ENCODE measurements at regions not wholly inside any gene's neighbourhood (a gene's known extent, or its start where the extent isn't known, plus 50 kb on each side); places are given as distances from the start of the nearest gene placed in this dataset.

- H3K4me1 Mint-ChIP-seq (ENCODE audit: low read depth in 2 of 2) = no peaks in the 10 kb centered on the region
- H3K27ac Mint-ChIP-seq = no peak overlapping the region
- H3K9me3 Mint-ChIP-seq = no peaks in the 10 kb centered on the region
- ATAC-seq (no peak), DNase-seq (ENCODE audit: low spot score) (no peak)
- H3K4me3 Mint-ChIP-seq = no peak overlapping the region
- no peaks in the 10 kb centered on the region for H3K36me3 Mint-ChIP-seq
- peaks cover 5 to 11% of the 10 kb centered on the region in 2 donors for H3K27me3 Mint-ChIP-seq
These were observed 148.8 kb downstream of the INO80D start for GRCh38 chr2:205937211-205937610.

DNA sequence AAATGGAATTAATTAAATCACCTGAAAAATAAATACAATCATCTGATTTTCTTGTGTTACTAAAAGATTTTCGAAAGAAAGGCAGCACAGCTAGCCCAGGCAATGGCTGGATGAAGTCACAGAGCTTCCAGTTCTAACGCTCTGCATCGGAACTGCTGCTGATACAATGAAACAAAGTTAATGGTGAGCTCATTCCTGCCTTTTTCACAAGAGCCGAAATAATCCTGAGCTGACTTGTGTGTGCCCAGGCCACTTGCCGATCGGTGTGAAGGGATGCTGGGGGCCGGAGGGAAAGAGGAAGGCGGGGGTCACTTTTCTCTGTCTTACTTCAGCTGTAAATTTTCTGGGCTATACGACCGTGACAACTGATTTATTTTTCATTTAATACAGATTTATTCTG, 149.5 kb downstream of the INO80D start:
- Mint-ChIP-seq H3K4me1 (ENCODE audit: low read depth in 2 of 2) (no peaks in the 10 kb centered on the region), H3K4me3 (no peak overlapping the region), H3K27me3 (peaks cover 5 to 11% of the 10 kb centered on the region in 2 donors), H3K27ac (no peak overlapping the region), H3K9me3 (no peaks in the 10 kb centered on the region), H3K36me3 (no peaks in the 10 kb centered on the region)
- no peak for DNase-seq (ENCODE audit: low spot score)
- ATAC-seq = no peak

GRCh38 chr2:205934443-205934842, 151.5 kb downstream of the INO80D start:
- H3K9me3 Mint-ChIP-seq = no peaks in the 10 kb centered on the region
- no peak overlapping the region for H3K27ac Mint-ChIP-seq
- DNase-seq (ENCODE audit: low spot score) (no peak), ATAC-seq (no peak)
- H3K27me3 Mint-ChIP-seq = peaks cover 16 to 25% of the 10 kb centered on the region in 2 donors
- no peaks in the 10 kb centered on the region for H3K4me1 Mint-ChIP-seq (ENCODE audit: low read depth in 2 of 2)
- H3K36me3 Mint-ChIP-seq = no peaks in the 10 kb centered on the region
- H3K4me3 Mint-ChIP-seq = no peak overlapping the region

DNA sequence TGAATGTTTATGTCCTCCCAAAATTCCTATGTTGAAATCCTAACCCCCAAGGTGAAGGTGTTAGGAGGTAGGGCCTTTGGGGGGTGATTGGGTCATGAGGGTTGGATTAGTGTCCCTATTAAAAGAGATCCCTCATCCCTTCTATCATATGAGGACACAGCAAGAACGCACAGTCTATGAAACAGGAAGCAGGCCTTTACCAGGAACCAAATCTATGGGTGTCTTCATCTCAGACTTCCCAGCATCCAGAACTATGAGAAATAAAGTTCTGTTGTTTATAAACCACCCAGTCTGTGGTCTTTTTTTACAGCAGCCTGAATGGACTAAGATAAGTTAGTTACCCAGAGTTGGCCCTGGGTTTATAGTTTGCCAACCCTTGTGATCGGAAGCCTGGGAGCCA, 153.1 kb downstream of the INO80D start:
- no peak for DNase-seq (ENCODE audit: low spot score)
- peaks cover 18 to 23% of the 10 kb centered on the region in 2 donors for H3K27me3 Mint-ChIP-seq
- H3K36me3 Mint-ChIP-seq = no peaks in the 10 kb centered on the region
- H3K9me3 Mint-ChIP-seq = no peaks in the 10 kb centered on the region
- no peak overlapping the region for H3K27ac Mint-ChIP-seq
- no peak for ATAC-seq
- no peak overlapping the region for H3K4me3 Mint-ChIP-seq
- no peaks in the 10 kb centered on the region for H3K4me1 Mint-ChIP-seq (ENCODE audit: low read depth in 2 of 2)

GRCh38 chr2:205931388-205931787, 154.6 kb downstream of the INO80D start:
- Mint-ChIP-seq H3K9me3 (no peaks in the 10 kb centered on the region), H3K27ac (no peak overlapping the region)

GRCh38 chr2:205930209-205930608, 155.8 kb downstream of the INO80D start:
- Mint-ChIP-seq H3K9me3 (no peaks in the 10 kb centered on the region), H3K4me3 (no peak overlapping the region), H3K4me1 (ENCODE audit: low read depth in 2 of 2) (peaks cover 4 to 8% of the 10 kb centered on the region in 2 donors), H3K36me3 (no peaks in the 10 kb centered on the region), H3K27me3 (peaks cover 35 to 46% of the 10 kb centered on the region in 2 donors), H3K27ac (no peak overlapping the region)
- ATAC-seq (no peak), DNase-seq (ENCODE audit: low spot score) (no peak)

More at GRCh38 chr2:205931388-205931787, 154.6 kb downstream of the INO80D start:
- Mint-ChIP-seq H3K4me3 (no peak overlapping the region), H3K27me3 (peaks cover 29 to 37% of the 10 kb centered on the region in 2 donors), H3K36me3 (no peaks in the 10 kb centered on the region), H3K4me1 (ENCODE audit: low read depth in 2 of 2) (peaks cover 0 to 2% of the 10 kb centered on the region in 2 donors)
- DNase-seq (ENCODE audit: low spot score) = no peak
- ATAC-seq = no peak

DNA sequence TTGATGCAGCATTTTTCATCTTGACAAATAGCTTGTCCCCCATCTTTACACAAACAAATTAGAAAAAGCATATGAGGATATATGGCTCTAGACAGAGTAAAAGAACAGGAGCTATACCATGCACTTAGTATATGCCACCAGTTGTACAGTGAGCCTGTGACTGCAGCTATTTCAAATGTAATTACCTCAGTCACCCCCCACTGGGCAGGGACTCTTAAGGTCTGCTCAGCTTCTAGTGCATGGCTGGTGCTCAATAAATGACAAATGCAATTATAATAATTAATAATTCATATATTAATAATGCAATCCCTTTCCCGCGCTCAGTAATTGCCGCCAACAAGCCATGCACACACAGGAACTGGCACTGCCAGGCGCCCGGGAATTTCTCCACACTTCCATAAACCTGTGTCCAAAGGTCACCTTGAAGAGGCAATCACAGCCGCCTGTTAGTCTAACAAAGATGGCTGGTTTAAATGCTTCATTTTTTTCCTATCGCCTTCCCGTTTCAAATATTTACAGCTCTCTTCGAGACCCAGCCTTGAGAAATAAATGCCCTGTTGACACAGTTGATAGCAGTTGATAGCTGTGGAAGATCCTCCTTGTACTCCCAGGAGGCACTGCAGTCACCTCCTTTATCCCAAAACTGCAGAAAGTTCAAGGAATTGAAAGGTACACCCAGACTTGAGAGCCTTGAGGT, 156.6 kb downstream of the INO80D start:
- no peak overlapping the region for H3K27ac Mint-ChIP-seq
- peaks cover 4 to 8% of the 10 kb centered on the region in 2 donors for H3K4me1 Mint-ChIP-seq (ENCODE audit: low read depth in 2 of 2)
- H3K4me3 Mint-ChIP-seq = no peak overlapping the region
- DNase-seq (ENCODE audit: low spot score) (no peak), ATAC-seq (no peak)
- peaks cover 40 to 54% of the 10 kb centered on the region in 2 donors for H3K27me3 Mint-ChIP-seq
- H3K9me3 Mint-ChIP-seq = no peaks in the 10 kb centered on the region
- H3K36me3 Mint-ChIP-seq = no peaks in the 10 kb centered on the region

GRCh38 chr2:205925373-205926337, 160.3 kb downstream of the INO80D start:
- H3K27ac Mint-ChIP-seq = no peak overlapping the region
- peak; percentile 82 for ATAC-seq
- no peaks in the 10 kb centered on the region for H3K36me3 Mint-ChIP-seq
- H3K9me3 Mint-ChIP-seq = no peaks in the 10 kb centered on the region
- peaks cover 4 to 8% of the 10 kb centered on the region in 2 donors for H3K4me1 Mint-ChIP-seq (ENCODE audit: low read depth in 2 of 2)
- peaks cover 42 to 61% of the 10 kb centered on the region in 2 donors for H3K27me3 Mint-ChIP-seq
- peak; percentile 74 for DNase-seq (ENCODE audit: low spot score)
- no peak overlapping the region for H3K4me3 Mint-ChIP-seq

DNA sequence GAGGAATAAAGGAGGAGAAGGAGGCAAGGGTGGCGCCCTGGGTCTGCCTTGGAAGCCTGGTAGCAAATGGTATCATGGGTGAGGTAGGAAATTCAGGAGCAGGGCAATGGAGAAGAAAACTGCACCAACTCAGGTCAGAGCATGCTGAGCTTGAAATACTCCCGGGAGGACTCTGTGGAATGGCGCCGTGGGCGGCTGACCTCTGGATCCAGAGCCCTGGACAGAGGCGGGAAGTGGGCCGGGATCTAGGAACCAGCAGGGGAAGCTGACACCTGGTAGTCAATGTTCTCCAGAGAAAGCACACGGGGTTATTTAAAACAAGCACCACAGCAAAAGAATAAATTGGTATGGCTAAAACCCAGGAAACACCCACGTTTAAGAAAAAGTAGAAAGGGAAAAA, 161.3 kb downstream of the INO80D start:
- Mint-ChIP-seq H3K27me3 (peaks cover 41 to 58% of the 10 kb centered on the region in 2 donors), H3K4me3 (no peak overlapping the region), H3K4me1 (ENCODE audit: low read depth in 2 of 2) (peaks cover 4 to 8% of the 10 kb centered on the region in 2 donors), H3K36me3 (no peaks in the 10 kb centered on the region), H3K9me3 (no peaks in the 10 kb centered on the region), H3K27ac (no peak overlapping the region)
- ATAC-seq (no peak), DNase-seq (ENCODE audit: low spot score) (no peak)

GRCh38 chr2:205915130-205915524, 170.8 kb downstream of the INO80D start:
- Mint-ChIP-seq H3K27ac (no peak overlapping the region), H3K36me3 (no peaks in the 10 kb centered on the region), H3K9me3 (no peaks in the 10 kb centered on the region), H3K27me3 (peaks cover 30 to 34% of the 10 kb centered on the region in 2 donors), H3K4me1 (ENCODE audit: low read depth in 2 of 2) (no peaks in the 10 kb centered on the region), H3K4me3 (no peak overlapping the region)
- ATAC-seq (no peak), DNase-seq (ENCODE audit: low spot score) (no peak)

DNA sequence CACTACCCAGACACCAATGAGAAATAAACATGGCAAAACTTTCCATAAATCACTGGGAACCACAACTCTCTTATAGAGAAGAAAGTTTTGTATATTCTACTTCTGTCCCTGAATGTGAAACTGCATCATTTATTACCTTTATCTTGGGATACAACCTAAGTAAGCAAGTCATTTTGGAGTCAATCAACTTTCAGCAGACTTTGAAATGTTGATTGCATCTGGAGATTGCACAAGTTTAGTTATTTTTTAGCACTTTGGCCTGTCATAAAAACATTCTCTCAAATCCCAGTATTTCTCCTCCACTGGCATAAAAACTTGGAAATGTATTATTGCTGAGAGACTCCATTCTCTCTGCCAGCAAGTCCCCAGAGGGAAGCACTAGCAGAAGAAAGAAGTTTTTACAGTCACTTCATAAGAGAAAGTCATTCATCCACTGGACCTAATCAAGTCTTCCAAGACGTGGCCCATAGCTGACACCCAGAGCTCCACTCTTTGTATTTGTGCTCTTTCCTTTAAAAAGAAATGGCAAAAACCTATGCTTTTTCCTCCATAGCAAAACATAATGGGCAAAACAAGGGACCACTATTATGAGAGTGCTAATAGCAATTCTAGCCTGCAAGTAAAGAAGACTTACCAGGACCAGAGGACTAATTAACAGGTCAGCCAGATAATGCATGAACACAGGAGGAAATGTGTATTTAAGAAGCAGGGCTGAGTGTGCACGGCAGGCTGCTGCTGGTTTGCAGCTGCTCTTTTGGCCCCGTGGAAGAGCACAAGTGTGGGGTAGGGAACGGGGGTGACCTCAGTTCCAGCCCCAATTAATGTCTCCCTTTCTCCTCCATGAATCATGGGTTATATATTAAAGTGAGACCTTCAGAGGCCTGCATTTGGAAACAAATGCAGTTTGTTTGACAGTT, 171.5 kb downstream of the INO80D start:
- Mint-ChIP-seq H3K27ac (no peak overlapping the region), H3K36me3 (no peaks in the 10 kb centered on the region), H3K4me3 (no peak overlapping the region), H3K4me1 (ENCODE audit: low read depth in 2 of 2) (no peaks in the 10 kb centered on the region), H3K9me3 (no peaks in the 10 kb centered on the region), H3K27me3 (peaks cover 29 to 37% of the 10 kb centered on the region in 2 donors)
- DNase-seq (ENCODE audit: low spot score) (no peak), ATAC-seq (no peak)

DNA sequence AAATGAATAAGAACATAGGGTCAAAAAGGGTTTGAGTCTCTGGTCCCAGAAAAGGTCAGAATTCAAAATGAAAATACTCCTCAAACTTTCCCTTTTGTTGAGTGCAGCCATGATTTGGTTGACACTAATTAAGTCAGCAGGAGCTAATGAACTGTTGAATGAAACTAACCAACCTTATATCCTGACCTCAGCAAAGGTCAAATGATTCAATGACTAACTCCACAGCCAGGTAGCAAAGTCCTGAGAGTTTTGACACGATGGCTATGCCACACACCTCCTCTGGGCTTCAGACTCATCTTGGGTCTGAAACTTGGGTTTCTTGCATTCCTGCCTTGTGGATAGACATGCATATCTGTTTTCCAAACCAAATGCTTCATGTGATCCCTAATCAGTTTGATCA, 172.3 kb downstream of the INO80D start:
- Mint-ChIP-seq H3K4me3 (no peak overlapping the region), H3K36me3 (no peaks in the 10 kb centered on the region), H3K9me3 (no peaks in the 10 kb centered on the region), H3K27ac (no peak overlapping the region), H3K4me1 (ENCODE audit: low read depth in 2 of 2) (no peaks in the 10 kb centered on the region), H3K27me3 (peaks cover 26 to 41% of the 10 kb centered on the region in 2 donors)
- ATAC-seq = no peak
- no peak for DNase-seq (ENCODE audit: low spot score)

GRCh38 chr2:205911306-205911705, 174.7 kb downstream of the INO80D start:
- Mint-ChIP-seq H3K27me3 (peaks cover 21 to 44% of the 10 kb centered on the region in 2 donors), H3K4me3 (no peak overlapping the region), H3K9me3 (no peaks in the 10 kb centered on the region), H3K4me1 (ENCODE audit: low read depth in 2 of 2) (no peaks in the 10 kb centered on the region), H3K36me3 (no peaks in the 10 kb centered on the region), H3K27ac (no peak overlapping the region)
- DNase-seq (ENCODE audit: low spot score) = no peak
- ATAC-seq = no peak
